DMS 273 (cell line): ENCODE measurements at regions not wholly inside any gene's neighbourhood (a gene's known extent, or its start where the extent isn't known, plus 50 kb on each side); places are given as distances from the start of the nearest gene placed in this dataset.
"Not testable (repeated sequence)": the region's sequence is repeated elsewhere in the genome, so short reads cannot be mapped to it uniquely, and the experiment has no call there.

Experiments
- DNase-seq: peaks from one replicate; lab custom pipeline; 2025; ENCODE audit not compliant: unreplicated experiment; lab: John Stamatoyannopoulos, UW

DNA sequence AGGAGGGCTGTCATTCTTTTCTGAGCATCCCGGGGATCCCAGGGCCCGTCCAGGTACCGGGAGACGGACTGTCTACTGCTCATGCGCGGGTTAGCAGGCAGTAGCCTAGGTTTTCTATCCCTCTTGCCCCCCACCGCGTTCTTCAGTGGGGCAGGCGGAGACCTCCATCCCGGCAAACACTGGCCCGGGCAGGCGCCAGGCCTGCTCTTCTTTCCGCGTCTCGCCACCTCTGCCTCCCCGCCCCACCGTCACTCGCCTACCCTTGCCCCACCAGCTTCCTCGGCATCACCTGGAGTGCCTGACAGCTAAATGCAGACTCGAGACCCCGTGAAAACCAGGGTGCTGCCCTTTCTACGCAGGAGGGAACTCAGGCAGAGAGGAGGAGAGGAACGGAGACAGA, 1937.7 kb upstream of the DEFB115 start:
- DNase-seq: no peak

- DNase-seq: not testable (repeated sequence)
These were observed 1937.1 kb upstream of the DEFB115 start for GRCh38 chr20:29320216-29320949.

GRCh38 chr20:29323631-29324515, 1933.6 kb upstream of the DEFB115 start:
- DNase-seq: not testable (repeated sequence)

- peak; percentile 11 for DNase-seq
These were observed 1932.8 kb upstream of the DEFB115 start for GRCh38 chr20:29324516-29325303.

DNA sequence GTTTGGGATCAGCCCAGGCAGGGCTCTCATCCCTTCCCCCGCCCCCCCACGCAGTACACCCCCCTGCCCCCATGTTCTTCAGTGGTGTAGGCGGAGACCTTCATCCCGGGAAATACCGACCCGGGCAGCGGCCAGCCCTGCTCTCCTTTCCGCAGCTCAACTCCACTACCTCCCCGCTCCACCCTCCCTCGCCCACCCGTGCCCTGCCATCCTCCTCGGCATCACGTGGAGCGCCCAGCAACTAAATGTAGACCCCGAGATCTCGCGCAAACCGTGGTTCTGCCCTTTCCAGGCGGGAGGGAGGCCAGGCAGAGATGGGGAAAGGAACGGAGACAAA, 1932.2 kb upstream of the DEFB115 start:
- no peak for DNase-seq

- DNase-seq: not testable (repeated sequence)
These were observed 1931.7 kb upstream of the DEFB115 start for GRCh38 chr20:29325781-29326180.

DNA sequence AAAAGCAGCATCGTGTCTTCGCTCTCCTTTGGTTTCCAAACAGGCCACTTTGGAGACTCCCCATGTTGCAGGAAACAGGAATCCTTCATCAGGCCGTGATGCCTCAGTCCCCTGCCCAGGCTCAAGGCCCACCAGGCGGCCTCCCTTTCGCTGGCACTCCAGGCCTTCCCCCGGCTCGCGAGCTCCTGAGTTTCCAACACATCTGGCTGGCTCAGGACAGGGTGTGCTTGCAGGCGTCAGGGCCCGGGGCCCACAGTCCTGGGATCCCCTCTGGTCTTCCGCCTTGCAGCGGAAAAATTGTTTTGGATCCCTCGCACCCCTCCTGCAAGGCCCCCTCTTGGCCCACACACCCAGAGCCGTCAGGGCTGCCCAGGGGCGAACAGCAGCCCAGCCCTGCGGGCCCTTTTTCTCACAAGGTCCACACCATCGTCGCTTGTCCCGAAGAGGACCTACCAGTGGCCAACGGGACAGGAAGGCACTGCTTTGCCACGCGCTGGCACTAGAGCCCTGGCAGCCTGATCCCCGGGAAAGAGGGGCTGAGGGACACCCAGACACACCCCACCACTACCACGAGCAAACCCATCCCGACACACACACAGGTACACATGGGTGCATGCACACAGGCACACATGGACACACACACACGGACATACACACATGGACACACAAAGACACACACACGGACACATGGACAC, 1930.9 kb upstream of the DEFB115 start:
- peak; percentile 23 for DNase-seq

DNA sequence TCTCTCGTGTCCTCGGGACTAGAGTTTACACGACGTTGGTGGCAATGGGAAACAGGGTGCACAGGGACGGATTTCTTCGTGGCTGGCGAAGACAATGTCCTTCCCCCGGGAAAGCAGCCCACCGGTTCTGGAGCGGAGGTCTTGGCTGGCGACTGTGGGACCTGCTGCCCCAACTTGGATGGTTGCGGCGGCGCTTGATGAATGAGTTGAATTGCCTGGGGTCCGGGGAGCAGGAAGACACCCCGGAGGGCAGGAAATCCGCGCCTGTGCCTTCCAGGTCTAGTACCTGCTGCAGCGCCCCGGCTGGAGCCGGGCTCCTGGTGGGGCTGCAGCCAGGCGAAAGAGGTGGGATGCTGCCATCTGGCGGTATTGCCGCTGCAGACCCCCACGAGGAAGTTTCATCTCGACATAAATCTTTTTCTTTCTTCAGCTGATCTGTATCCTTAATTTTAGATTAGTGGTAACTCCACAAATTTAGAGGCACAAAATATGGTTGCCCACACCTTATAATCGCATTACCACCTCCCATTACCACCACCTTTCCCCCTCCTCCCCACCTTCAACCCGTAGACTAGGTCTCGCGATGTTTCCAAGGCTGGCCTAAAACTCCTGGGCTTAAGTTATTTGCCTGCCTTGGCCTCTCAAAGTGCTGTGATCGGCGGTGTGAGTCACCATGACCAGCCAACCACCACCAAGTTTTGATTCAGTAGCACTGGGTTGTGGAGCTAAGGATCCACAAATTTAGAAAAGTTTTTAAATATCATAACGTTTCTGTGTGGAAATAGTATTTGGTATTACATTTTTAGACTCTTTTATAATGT, 1929.7 kb upstream of the DEFB115 start:
- peak; percentile 62 for DNase-seq

DNA sequence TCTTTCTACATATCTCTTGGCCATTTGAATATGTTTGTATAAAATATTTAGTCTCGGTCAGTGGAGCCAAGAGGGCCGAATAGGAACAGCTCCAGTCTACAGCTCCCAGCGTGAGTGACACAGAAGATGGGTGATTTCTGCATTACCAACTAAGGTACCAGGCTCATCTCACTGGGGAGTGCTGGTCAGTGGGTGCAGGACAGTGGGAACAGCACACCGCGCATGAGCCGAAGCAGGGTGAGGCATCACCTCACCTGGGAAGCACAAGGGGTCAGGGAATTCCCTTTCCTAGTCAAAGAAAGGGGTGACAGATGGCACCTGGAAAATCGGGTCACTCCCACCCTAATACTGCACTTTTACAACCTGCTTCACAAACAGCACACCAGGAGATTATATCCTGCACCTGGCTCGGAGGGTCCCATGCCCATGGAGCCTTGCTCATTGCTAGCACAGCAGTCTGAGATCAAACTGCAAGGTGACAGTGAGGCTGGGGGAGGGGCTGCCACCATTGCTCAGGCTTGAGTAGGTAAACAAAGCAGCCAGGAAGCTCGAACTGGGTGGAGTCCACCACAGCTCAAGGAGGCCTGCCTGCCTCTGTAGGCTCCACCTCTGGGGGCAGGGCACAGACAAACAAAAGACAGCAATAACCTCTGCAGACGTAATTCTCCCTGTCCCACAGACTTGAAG, 1926.9 kb upstream of the DEFB115 start:
- not testable (repeated sequence) for DNase-seq

DNA sequence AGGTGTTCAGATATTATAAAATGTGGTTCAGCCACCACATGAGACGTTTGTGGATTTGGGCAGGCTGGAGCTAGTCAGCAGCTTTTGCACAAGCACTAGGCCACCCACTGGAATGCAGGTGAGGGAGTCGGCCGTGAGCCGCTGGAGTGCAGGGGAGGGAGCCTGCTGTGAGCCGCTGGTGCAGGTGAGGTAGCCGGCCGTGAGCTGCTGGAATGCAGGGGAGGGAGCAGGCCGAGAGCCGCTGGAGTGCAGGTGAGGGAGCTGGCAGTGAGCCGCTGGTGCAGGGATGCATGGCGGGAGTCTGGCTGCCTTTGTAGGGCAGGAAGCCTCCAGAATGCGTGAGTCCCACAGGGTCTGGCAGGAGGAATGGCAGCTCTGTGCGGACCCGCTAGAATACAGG, 1907.6 kb upstream of the DEFB115 start:
- DNase-seq: no peak

- DNase-seq: not testable (repeated sequence)
These were observed 1881.5 kb upstream of the DEFB115 start for GRCh38 chr20:29375937-29376336.

DNA sequence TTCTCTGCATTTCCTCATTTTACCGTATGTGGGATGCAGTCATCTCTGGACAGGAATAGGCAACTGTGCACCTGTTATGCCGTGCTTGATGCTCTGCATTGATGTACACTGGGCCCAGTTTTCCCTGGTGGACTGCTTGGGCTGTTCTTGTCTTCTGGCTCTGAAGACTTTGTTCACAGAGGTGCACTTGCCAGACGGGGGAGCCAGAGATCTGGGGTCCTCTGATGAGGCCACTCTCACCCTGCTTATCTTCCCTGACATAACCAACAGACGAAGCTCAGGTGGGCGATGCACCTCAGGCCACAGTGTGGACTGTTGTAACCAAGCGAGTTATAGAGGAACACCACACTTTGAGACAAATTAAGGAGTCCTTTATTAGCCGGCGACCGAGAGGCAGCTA, 1864.6 kb upstream of the DEFB115 start:
- not testable (repeated sequence) for DNase-seq

DNA sequence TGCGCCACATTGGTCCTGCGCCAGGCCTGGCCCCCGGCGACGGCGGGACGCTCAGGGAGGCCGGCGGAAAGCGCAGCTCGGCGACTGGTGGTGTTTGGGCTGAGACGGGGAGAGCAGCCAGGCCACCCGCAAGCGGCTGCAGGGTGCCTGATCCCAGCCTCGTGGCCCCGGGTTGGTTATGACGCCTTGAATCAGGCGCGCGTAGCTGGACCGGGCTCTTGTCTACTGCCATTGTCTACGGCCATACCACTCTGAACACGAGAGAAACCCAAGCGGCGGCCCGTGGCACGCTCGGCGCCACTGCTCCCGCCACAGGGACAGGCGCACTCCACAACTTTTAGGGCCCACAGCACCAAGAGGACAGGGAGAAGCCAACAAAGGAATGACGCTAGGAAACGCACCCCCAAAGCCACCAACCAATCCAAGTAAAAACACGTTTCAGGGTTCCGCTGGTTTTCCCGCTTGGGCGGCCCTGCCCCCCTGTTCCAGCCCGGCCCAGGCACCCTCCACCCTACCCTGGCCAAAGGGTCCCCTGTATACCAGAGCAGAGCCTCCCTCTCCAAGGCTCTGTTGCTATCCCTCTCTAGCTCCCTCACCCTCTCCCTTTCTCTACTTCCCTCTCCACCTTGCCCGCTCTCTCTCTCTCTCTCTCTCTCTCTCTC, 1849.3 kb upstream of the DEFB115 start:
- no peak for DNase-seq

DNA sequence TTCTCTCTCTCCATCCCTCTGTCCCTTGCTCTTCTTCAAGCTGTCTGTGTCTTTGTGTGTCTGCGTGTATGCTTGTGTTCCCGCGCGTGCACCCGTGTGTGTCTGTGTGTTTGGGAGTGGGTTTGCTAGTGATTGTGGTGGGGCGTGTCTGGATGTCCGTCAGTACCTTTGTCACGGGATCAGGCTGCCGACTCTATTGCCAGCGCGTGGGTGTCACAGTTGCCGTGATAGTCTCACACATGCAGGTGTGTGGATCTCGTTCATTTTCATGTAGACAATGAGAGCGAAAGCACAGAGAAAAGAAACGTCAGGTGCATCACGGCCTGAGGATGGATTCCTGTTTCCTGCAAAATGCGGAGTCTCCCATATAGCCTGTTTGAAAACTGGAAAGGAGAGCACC, 1848.8 kb upstream of the DEFB115 start:
- not testable (repeated sequence) for DNase-seq

- DNase-seq: not testable (repeated sequence)
These were observed 1848.2 kb upstream of the DEFB115 start for GRCh38 chr20:29409160-29409689.

DNA sequence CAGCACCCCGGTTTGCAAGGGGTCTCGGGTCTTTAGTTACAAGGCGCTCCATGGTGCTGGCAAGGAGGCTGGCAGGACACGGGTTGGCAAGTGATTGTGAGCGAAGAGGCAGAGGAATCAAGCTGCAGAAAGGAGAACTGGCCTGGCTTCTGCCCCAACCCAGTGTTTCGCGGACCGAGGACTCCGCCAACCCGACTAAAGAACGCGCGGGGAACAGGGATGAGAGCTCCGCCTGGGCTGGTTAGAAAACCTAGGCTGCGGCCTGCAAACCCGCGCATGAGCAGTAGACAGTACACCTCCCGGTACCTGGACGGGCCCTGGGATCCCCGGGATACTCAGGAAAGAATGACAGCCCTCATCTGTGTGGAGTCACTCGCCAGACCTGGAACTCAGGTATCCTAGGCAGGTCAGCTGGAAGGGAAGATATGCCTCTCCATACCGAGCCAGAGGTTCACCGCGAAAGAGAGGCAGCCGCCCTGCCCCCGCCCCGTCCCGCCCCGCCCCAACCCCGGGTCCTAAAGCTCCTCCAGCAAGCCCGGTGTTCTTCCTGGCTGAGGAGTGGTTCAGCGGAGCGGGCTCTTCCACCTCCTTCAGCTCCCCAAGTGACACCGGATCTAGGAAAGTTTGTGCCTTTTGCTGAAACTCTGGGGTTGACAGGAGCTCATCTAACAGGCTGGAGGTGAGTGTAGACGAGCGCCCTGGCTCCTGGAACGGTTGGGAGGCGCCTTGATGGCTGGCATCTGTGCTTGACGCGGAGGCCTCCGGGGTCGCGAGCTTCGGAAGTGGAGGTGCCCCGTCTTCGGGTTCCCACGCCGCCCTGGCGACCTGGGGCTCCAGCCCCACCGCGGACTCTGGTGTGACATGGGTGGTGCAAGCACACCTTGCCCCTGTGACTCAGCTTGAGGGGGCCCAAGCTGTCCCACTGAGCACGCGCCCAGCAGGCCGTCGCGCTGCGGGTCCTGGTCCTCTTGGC, 1847.3 kb upstream of the DEFB115 start:
- no peak for DNase-seq

GRCh38 chr20:29410806-29411457, 1846.5 kb upstream of the DEFB115 start:
- DNase-seq: no peak
